Panc1 (cell line): ENCODE measurements at regions not wholly inside any gene's neighbourhood (a gene's known extent, or its start where the extent isn't known, plus 50 kb on each side); places are given as distances from the start of the nearest gene placed in this dataset.

Source experiments
- ATAC-seq: fragments of 200-7000 bp; cut with Tn5 transposase; 2 replicates; pipeline ENCODE4 v1.9.1; 2020; ENCODE audit warnings: mild to moderate bottlenecking, moderate library complexity
- BruUV-seq: library from RNA; stranded (reverse); fragments of 400-500 nt; replicated peaks from 2 replicates; lab custom pipeline; 2021; lab: Mats Ljungman, UMichigan
- CTCF ChIA-PET: fragments of 300-600 bp; sonication (Branson Sonifier 250); formaldehyde crosslinking; loops from one replicate; lab custom pipeline; 2022; ENCODE audit warnings: antibody characterized with exemption; lab: Charles Lee
- POLR2A ChIA-PET: fragments of 300-600 bp; sonication (Branson Sonifier 250); formaldehyde crosslinking; loops from one replicate; lab custom pipeline; 2022; ENCODE audit warnings: antibody characterized with exemption; lab: Charles Lee
- DNase-seq: peaks from one replicate; pipeline ENCODE4 v3.0.0-alpha.2; 2010; ENCODE audit warnings: low read depth, low spot score
- H3K27ac ChIP-seq: 2 replicates; pipeline ENCODE4 v1.5.1; 2011; ENCODE audit warnings: mild to moderate bottlenecking, low read length, inconsistent platforms
- H3K27me3 ChIP-seq: fragments of 200-500 bp; sonication (Bioruptor generic); 2 replicates; pipeline ENCODE4 v1.6.0; 2014; ENCODE audit warnings: low read length, inconsistent platforms; ENCODE audit not compliant: control insufficient read depth, insufficient read depth
- H3K36me3 ChIP-seq: fragments of 200-500 bp; sonication (Bioruptor generic); 2 replicates; pipeline ENCODE4 v1.5.1; 2014; ENCODE audit warnings: inconsistent platforms, mild to moderate bottlenecking, low read length, moderate library complexity; ENCODE audit not compliant: control insufficient read depth, insufficient read depth
- H3K4me1 ChIP-seq: 2 replicates; pipeline ENCODE4 v1.5.1; 2011; ENCODE audit warnings: inconsistent platforms, mild to moderate bottlenecking, low read length, moderate library complexity; ENCODE audit not compliant: control insufficient read depth, insufficient read depth
- H3K4me3 ChIP-seq, 2 experiments: 2 replicates each; pipeline ENCODE4 v1.5.1; 2011 to 2012; ENCODE audit warnings: low read depth in 2 of 2, low read length in 2 of 2, mild to moderate bottlenecking in 2 of 2, inconsistent platforms in 1 of 2, moderate library complexity in 1 of 2
- H3K9me3 ChIP-seq: fragments of 200-500 bp; sonication (Bioruptor generic); 2 replicates; pipeline ENCODE4 v1.5.1; 2014; ENCODE audit warnings: low read depth, mild to moderate bottlenecking, inconsistent platforms, low read length, moderate library complexity; ENCODE audit not compliant: control insufficient read depth, insufficient read depth
- CTCF ChIP-seq: fragments of 450-650 bp; IDR thresholded peaks from 2 replicates; pipeline ENCODE4 v1.5.1; 2017; ENCODE audit warnings: mild to moderate bottlenecking
- POLR2AphosphoS5 ChIP-seq: IDR thresholded peaks from 2 replicates; pipeline ENCODE4 v1.6.1; 2012; ENCODE audit warnings: mild to moderate bottlenecking, low read depth, low read length, moderate library complexity
- REST ChIP-seq, 2 experiments: IDR thresholded peaks; 2 replicates each; pipeline ENCODE4 v1.6.1; 2011 to 2012; ENCODE audit warnings: low read depth in 2 of 2, control low read depth in 1 of 2, low read length in 1 of 2, mild to moderate bottlenecking in 1 of 2, moderate library complexity in 1 of 2; ENCODE audit not compliant: insufficient read depth in 1 of 2
- SIN3A ChIP-seq: IDR thresholded peaks from 2 replicates; pipeline ENCODE4 v1.6.1; 2012; ENCODE audit warnings: low read depth, mild to moderate bottlenecking, low read length, moderate library complexity, borderline replicate concordance; ENCODE audit not compliant: insufficient read depth
- TCF7L2 ChIP-seq: IDR thresholded peaks from 2 replicates; pipeline ENCODE4 v1.6.1; 2011; ENCODE audit warnings: mild to moderate bottlenecking, low read depth, low read length, inconsistent platforms
- in situ Hi-C: cut with HindIII; loops from 2 replicates; pipeline ENCODE4 v1.10.0; 2016; ENCODE audit warnings: low sequenced_read_pairs, low pct_unique_long_range_greater_than_20kb
- intact Hi-C: fragments of 100-400 bp; cut with micrococcal nuclease; formaldehyde crosslinking; loops from one replicate; pipeline ENCODE4 v1.10.0; 2022; ENCODE audit not compliant: unreplicated experiment

- Histone ChIP-seq H3K36me3 (no peaks in the 10 kb centered on the region), H3K9me3 (no peaks in the 10 kb centered on the region), H3K27me3 (no peaks in the 10 kb centered on the region), H3K27ac (no peak overlapping the region), H3K4me1 (no peaks in the 10 kb centered on the region), H3K4me3 (no peak overlapping the region)
- no peak for ATAC-seq
- in situ Hi-C loops = no loop called here
- no TSS peak for BruUV-seq
- ChIA-PET CTCF (no interaction called here), POLR2A (no interaction called here)
- TF ChIP-seq SIN3A (no peak), POLR2AphosphoS5 (no peak), TCF7L2 (no peak), CTCF (no peak), REST (IDR thresholded peaks at IDR 0.05; ENCODE audit: insufficient read depth in 1 of 2, low read depth in 2 of 2, low read length in 1 of 2) (no peak)
- intact Hi-C loops = no loop called here
- DNase-seq = no peak
Observed at GRCh38 chr12:40469736-40470135, 222.5 kb upstream of the CNTN1 start.

GRCh38 chr12:40473962-40474361, 218.3 kb upstream of the CNTN1 start:
- TF ChIP-seq SIN3A (no peak), REST (IDR thresholded peaks at IDR 0.05; ENCODE audit: insufficient read depth in 1 of 2, low read depth in 2 of 2, low read length in 1 of 2) (no peak), CTCF (no peak), TCF7L2 (no peak), POLR2AphosphoS5 (no peak)
- CTCF ChIA-PET = no interaction called here
- H3K4me3 ChIP-seq = no peak overlapping the region
- H3K36me3 ChIP-seq = no peaks in the 10 kb centered on the region
- no peaks in the 10 kb centered on the region for H3K9me3 ChIP-seq
- POLR2A ChIA-PET = no interaction called here
- no peaks in the 10 kb centered on the region for H3K4me1 ChIP-seq
- no peak overlapping the region for H3K27ac ChIP-seq
- intact Hi-C loops (no loop called here), in situ Hi-C loops (no loop called here)
- DNase-seq = no peak
- H3K27me3 ChIP-seq = no peaks in the 10 kb centered on the region
- ATAC-seq = no peak
- no TSS peak for BruUV-seq
